ENCODE measurements at regions not wholly inside any gene's neighbourhood (a gene's known extent, or its start where the extent isn't known, plus 50 kb on each side); places are given as distances from the start of the nearest gene placed in this dataset.

DNA sequence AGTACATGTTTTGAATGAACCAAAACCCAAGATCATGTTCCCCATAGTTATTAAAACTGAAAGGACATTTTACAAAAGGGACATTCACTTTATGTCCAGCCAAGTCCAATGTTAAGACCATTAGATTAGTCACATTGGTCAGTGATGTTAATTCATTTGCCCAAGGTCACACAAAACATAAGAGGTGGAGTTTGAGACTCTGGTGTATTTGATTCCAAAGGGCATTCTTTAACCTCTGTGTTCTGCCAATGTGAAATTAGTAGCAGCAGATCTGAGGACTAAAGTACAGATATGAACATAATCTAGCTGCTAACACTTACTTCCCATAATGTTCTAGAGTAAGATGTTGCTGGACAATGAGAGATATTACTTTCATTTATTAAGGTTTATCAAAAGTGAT is 425.6 kb downstream of the TUSC7 start:
- H3K9ac ChIP-seq (ENCODE audit: low read length) = no peak overlapping the region

DNA sequence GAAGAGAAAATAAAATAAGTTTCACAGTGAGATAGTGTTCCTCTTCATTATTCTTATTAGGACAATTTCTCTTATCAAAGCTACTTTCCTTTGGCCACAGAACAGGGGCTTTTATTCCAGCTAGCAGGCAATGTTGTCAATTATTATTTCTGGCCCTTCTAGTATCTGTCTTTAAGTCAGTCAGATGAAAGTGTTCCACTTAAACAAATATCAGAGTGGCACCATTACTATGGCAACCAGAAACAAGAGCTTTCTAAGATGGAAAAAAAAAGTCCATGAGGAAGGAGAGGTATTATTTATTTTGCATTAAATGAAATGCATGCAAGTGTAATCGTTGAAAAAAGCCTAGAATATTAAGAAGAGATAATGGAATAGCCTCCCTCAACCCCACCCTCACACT is 426.4 kb downstream of the TUSC7 start:
- Histone ChIP-seq H3K4me3 (ENCODE audit: low read length) (no peak overlapping the region), H3K36me3 (ENCODE audit: control insufficient read depth, low read depth, low read length) (no peaks in the 10 kb centered on the region), H3K27ac (ENCODE audit: low read length) (no peak overlapping the region), H3K9ac (ENCODE audit: low read length) (no peak overlapping the region), H3K27me3 (ENCODE audit: control insufficient read depth, insufficient read depth, low read length) (no peaks in the 10 kb centered on the region), H3K9me3 (ENCODE audit: control insufficient read depth, low read depth, low read length) (no peaks in the 10 kb centered on the region), H3K4me1 (ENCODE audit: control insufficient read depth, low read depth, low read length) (no peaks in the 10 kb centered on the region)

More for the DNA sequence above, 425.6 kb downstream of the TUSC7 start:
- Histone ChIP-seq H3K9me3 (ENCODE audit: control insufficient read depth, low read depth, low read length) (no peaks in the 10 kb centered on the region), H3K4me1 (ENCODE audit: control insufficient read depth, low read depth, low read length) (no peaks in the 10 kb centered on the region), H3K27me3 (ENCODE audit: control insufficient read depth, insufficient read depth, low read length) (no peaks in the 10 kb centered on the region), H3K27ac (ENCODE audit: low read length) (no peak overlapping the region), H3K36me3 (ENCODE audit: control insufficient read depth, low read depth, low read length) (no peaks in the 10 kb centered on the region), H3K4me3 (ENCODE audit: low read length) (no peak overlapping the region)

DNA sequence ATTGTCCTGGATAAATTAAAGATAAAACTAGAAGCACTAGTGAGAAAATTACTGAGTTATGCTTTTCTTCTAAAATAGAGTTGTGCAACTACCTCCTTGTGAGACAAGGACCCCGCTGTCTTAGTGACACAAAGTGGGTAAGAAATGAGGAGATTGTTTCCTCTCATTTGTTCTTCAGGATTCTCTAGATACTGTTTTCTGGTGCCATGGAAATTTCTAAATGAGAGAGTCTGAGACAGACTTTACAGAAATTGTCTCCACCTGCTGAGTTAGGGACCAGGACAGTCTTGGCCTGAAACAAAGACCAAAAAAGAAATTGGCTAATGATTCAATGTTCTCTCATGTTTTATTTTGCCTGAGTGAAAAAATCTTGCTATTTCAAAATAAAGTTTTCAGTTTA is 427.5 kb downstream of the TUSC7 start:
- Histone ChIP-seq H3K4me3 (ENCODE audit: low read length) (no peak overlapping the region), H3K27me3 (ENCODE audit: control insufficient read depth, insufficient read depth, low read length) (no peaks in the 10 kb centered on the region), H3K4me1 (ENCODE audit: control insufficient read depth, low read depth, low read length) (no peaks in the 10 kb centered on the region), H3K36me3 (ENCODE audit: control insufficient read depth, low read depth, low read length) (no peaks in the 10 kb centered on the region), H3K27ac (ENCODE audit: low read length) (no peak overlapping the region), H3K9me3 (ENCODE audit: control insufficient read depth, low read depth, low read length) (no peaks in the 10 kb centered on the region), H3K9ac (ENCODE audit: low read length) (no peak overlapping the region)

DNA sequence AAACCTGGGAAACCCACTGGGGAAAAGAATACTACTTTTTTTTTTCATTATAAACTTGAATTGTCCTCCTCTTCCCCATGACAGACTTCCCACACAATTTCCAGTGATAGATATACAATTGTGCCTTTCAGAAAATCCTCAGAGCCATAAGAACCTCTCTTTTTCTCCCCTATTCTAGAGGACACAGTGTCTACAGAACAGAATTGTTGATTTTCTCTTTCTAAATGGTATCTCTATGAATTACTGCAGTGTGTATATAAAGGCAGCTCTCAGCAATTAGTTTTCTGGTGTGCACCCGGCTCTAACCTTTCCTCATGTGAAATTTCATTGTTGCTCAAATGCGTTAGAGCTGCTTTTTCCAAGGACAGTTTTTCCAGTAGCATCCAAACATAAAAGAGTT is 430.1 kb downstream of the TUSC7 start:
- no peaks in the 10 kb centered on the region for H3K27me3 ChIP-seq (ENCODE audit: control insufficient read depth, insufficient read depth, low read length)
- no peaks in the 10 kb centered on the region for H3K9me3 ChIP-seq (ENCODE audit: control insufficient read depth, low read depth, low read length)
- no peak overlapping the region for H3K27ac ChIP-seq (ENCODE audit: low read length)
- no peak overlapping the region for H3K9ac ChIP-seq (ENCODE audit: low read length)
- no peaks in the 10 kb centered on the region for H3K4me1 ChIP-seq (ENCODE audit: control insufficient read depth, low read depth, low read length)
- H3K4me3 ChIP-seq (ENCODE audit: low read length) = no peak overlapping the region
- H3K36me3 ChIP-seq (ENCODE audit: control insufficient read depth, low read depth, low read length) = no peaks in the 10 kb centered on the region

DNA sequence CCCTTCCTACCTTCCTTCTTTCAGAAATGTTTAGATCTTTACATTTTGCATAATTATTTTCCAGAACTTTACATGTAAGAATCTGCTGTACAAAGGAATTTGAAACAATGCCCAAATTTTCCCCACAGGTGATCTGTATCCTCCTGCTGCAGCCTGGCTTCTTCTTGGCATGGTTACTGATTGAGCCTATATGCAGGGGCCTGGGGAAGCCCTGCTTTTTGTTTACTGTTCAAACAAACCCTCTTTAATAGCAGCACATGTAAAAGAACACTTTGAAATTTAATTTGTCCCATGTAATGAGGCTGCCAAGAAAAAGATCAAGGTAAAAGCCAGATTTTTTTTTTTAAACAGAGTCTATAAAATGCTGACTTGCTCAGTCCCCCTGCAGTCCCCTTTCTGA is 432.2 kb downstream of the TUSC7 start:
- H3K36me3 ChIP-seq (ENCODE audit: control insufficient read depth, low read depth, low read length) = no peaks in the 10 kb centered on the region

DNA sequence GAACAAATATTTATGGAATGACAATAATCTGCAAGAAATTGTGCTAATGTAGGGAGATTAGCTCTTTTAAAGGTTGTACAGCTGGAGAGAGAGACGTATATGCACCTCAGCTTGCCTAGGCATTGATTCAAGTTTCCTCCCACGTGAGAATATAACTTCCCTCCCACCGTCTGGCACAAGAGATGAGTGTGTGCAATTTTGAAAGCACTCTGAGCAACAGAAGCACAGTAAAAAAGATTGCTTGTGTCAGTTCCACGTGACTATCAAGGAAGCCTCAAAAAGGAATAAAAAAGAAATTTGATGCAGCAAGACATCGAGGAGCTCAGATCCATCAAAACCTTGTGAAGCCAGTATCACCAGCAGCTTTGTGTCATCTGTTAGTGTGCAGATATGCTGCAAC is 435.3 kb downstream of the TUSC7 start:
- Histone ChIP-seq H3K27ac (ENCODE audit: low read length) (no peak overlapping the region), H3K4me1 (ENCODE audit: control insufficient read depth, low read depth, low read length) (peaks cover 21% of the 10 kb centered on the region), H3K36me3 (ENCODE audit: control insufficient read depth, low read depth, low read length) (no peaks in the 10 kb centered on the region), H3K9ac (ENCODE audit: low read length) (no peak overlapping the region), H3K9me3 (ENCODE audit: control insufficient read depth, low read depth, low read length) (no peaks in the 10 kb centered on the region), H3K27me3 (ENCODE audit: control insufficient read depth, insufficient read depth, low read length) (no peaks in the 10 kb centered on the region), H3K4me3 (ENCODE audit: low read length) (no peak overlapping the region)

More for the DNA sequence above, 432.2 kb downstream of the TUSC7 start:
- H3K27me3 ChIP-seq (ENCODE audit: control insufficient read depth, insufficient read depth, low read length) = no peaks in the 10 kb centered on the region
- no peak overlapping the region for H3K9ac ChIP-seq (ENCODE audit: low read length)
- no peak overlapping the region for H3K27ac ChIP-seq (ENCODE audit: low read length)
- H3K9me3 ChIP-seq (ENCODE audit: control insufficient read depth, low read depth, low read length) = no peaks in the 10 kb centered on the region
- H3K4me1 ChIP-seq (ENCODE audit: control insufficient read depth, low read depth, low read length) = peaks cover 8% of the 10 kb centered on the region
- H3K4me3 ChIP-seq (ENCODE audit: low read length) = no peak overlapping the region

DNA sequence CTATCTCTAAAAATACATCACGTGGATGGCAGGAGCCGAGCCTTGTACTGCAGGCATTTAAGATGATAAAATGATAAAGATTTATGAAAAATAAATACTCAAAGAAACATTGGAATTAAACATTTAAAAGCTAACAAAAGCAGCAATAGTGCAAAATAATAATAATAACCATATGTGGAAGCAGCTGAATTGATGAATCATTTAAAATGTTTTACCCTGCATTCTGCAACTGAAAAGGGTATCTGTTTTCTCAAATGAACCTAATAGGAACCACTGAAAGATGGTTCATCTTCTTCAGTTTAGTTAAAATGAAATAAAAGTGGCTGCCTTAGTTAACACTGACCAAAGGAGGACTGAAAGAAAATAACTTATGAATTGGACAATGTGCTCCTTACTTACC is 436.1 kb downstream of the TUSC7 start:
- Histone ChIP-seq H3K9me3 (ENCODE audit: control insufficient read depth, low read depth, low read length) (no peaks in the 10 kb centered on the region), H3K36me3 (ENCODE audit: control insufficient read depth, low read depth, low read length) (no peaks in the 10 kb centered on the region), H3K27ac (ENCODE audit: low read length) (no peak overlapping the region), H3K9ac (ENCODE audit: low read length) (no peak overlapping the region), H3K4me3 (ENCODE audit: low read length) (no peak overlapping the region), H3K27me3 (ENCODE audit: control insufficient read depth, insufficient read depth, low read length) (no peaks in the 10 kb centered on the region), H3K4me1 (ENCODE audit: control insufficient read depth, low read depth, low read length) (peaks cover 22% of the 10 kb centered on the region)

DNA sequence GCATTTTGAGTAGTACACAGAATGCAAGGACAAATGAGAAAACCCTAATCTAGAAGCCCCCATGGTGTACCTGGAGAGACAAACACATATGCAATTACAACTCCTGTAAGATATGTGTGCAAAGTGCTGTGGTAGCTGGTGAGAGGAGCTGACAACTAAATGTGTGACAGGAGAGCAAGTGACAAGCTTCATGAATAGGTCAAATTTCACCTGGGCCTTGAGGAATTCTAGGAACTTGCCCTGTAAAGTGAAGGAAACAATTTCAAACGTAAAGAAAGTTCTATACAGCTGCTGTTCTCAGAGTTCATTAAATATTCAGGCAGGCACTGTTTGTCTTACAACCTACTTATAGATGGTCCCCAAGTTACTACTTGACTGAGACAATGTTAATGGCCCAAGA is 437.0 kb downstream of the TUSC7 start:
- Histone ChIP-seq H3K36me3 (ENCODE audit: control insufficient read depth, low read depth, low read length) (no peaks in the 10 kb centered on the region), H3K4me1 (ENCODE audit: control insufficient read depth, low read depth, low read length) (peaks cover 22% of the 10 kb centered on the region), H3K27ac (ENCODE audit: low read length) (no peak overlapping the region), H3K4me3 (ENCODE audit: low read length) (no peak overlapping the region), H3K27me3 (ENCODE audit: control insufficient read depth, insufficient read depth, low read length) (no peaks in the 10 kb centered on the region), H3K9ac (ENCODE audit: low read length) (no peak overlapping the region), H3K9me3 (ENCODE audit: control insufficient read depth, low read depth, low read length) (no peaks in the 10 kb centered on the region)

DNA sequence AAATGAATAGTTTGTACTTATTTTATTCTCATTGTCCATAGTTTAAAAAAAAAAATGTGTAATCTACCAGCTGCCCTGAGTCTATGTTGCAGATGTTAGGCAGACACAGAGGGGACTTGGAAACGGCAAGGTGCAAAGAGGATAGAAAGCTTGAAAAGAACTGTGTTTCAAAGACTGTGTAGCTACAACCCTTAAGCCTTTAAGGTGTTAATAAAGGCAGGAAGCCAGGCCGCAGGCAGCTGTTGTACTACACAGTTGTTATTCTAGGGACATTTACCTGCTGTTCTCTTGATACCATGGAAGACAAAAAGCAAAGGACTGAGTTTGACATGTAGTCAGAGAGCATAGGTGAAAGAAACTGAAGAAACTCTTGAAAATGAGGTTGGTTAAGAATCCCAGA is 440.0 kb downstream of the TUSC7 start:
- no peak overlapping the region for H3K27ac ChIP-seq (ENCODE audit: low read length)

DNA sequence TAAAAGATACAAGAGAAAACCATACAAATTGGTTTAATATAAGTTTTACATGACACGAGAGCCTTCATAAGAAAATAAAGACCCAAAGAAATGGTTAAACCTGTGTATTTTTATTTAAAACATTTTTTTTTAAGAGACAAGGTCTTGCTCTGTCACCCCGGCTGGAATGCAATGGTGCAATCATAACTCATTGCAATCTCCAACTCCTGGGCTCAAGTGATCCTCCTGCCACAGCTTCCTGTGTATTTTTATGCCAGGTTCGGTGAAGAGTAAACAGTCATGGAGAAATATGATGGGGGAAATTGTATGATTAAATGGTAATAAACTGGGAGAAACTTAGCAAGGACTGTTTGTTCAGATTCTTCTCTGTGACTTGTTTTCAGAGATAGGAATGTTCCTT is 441.0 kb downstream of the TUSC7 start:
- Histone ChIP-seq H3K9me3 (ENCODE audit: control insufficient read depth, low read depth, low read length) (no peaks in the 10 kb centered on the region), H3K27me3 (ENCODE audit: control insufficient read depth, insufficient read depth, low read length) (no peaks in the 10 kb centered on the region), H3K4me1 (ENCODE audit: control insufficient read depth, low read depth, low read length) (peaks cover 22% of the 10 kb centered on the region), H3K36me3 (ENCODE audit: control insufficient read depth, low read depth, low read length) (no peaks in the 10 kb centered on the region), H3K9ac (ENCODE audit: low read length) (no peak overlapping the region), H3K4me3 (ENCODE audit: low read length) (no peak overlapping the region), H3K27ac (ENCODE audit: low read length) (no peak overlapping the region)

More for the DNA sequence above, 440.0 kb downstream of the TUSC7 start:
- peaks cover 22% of the 10 kb centered on the region for H3K4me1 ChIP-seq (ENCODE audit: control insufficient read depth, low read depth, low read length)
- H3K36me3 ChIP-seq (ENCODE audit: control insufficient read depth, low read depth, low read length) = no peaks in the 10 kb centered on the region
- H3K9ac ChIP-seq (ENCODE audit: low read length) = no peak overlapping the region
- peak overlapping the region; percentile 15 for H3K4me3 ChIP-seq (ENCODE audit: low read length)
- H3K27me3 ChIP-seq (ENCODE audit: control insufficient read depth, insufficient read depth, low read length) = no peaks in the 10 kb centered on the region
- no peaks in the 10 kb centered on the region for H3K9me3 ChIP-seq (ENCODE audit: control insufficient read depth, low read depth, low read length)

DNA sequence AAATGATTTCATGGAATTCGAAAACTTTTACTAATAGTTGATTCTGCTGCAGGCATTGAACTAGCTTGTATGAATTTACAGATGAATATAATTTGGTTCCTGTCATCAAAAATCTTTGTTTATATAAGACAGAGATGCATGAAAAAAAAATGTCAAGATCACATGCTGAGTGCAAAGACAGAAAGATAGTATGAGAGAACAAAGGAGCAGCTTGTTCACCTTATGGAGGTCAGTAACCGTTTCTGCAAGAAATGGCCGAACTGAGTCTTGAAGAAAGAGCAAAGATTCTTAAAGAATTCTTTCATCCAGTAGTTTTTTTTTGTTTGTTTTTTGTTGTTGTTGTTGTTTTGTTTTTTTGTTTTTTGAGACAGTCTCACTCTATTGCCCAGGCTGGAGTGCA is 450.6 kb downstream of the TUSC7 start:
- Histone ChIP-seq H3K9ac (ENCODE audit: low read length) (no peak overlapping the region), H3K36me3 (ENCODE audit: control insufficient read depth, low read depth, low read length) (no peaks in the 10 kb centered on the region), H3K27me3 (ENCODE audit: control insufficient read depth, insufficient read depth, low read length) (no peaks in the 10 kb centered on the region), H3K27ac (ENCODE audit: low read length) (no peak overlapping the region), H3K4me1 (ENCODE audit: control insufficient read depth, low read depth, low read length) (no peaks in the 10 kb centered on the region), H3K9me3 (ENCODE audit: control insufficient read depth, low read depth, low read length) (no peaks in the 10 kb centered on the region), H3K4me3 (ENCODE audit: low read length) (no peak overlapping the region)

DNA sequence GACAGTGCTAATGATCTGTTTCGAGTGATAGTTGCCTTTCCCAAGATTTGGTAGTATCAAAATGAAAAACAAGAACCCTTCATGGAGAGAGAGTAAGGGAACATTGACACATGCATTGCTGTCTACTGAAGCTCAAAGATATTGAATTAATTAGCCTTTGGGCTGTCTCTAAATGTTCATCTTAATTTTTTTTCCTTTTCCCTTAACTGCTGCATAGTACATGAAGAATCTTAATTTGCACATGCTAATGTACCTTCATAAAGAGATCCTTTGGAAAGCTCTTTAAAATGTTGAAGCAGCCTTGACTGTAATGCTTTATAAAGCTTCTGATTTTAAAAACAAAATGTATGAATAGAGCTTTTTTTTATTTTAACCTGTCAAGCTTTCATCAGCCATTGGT is 452.2 kb downstream of the TUSC7 start:
- Histone ChIP-seq H3K9ac (ENCODE audit: low read length) (no peak overlapping the region), H3K9me3 (ENCODE audit: control insufficient read depth, low read depth, low read length) (no peaks in the 10 kb centered on the region)

More for the DNA sequence above, 452.2 kb downstream of the TUSC7 start:
- H3K4me3 ChIP-seq (ENCODE audit: low read length) = no peak overlapping the region
- H3K36me3 ChIP-seq (ENCODE audit: control insufficient read depth, low read depth, low read length) = no peaks in the 10 kb centered on the region
- H3K27me3 ChIP-seq (ENCODE audit: control insufficient read depth, insufficient read depth, low read length) = no peaks in the 10 kb centered on the region
- H3K4me1 ChIP-seq (ENCODE audit: control insufficient read depth, low read depth, low read length) = peaks cover 4% of the 10 kb centered on the region
- H3K27ac ChIP-seq (ENCODE audit: low read length) = no peak overlapping the region

Data from iPS-18a (cell line).